ENCODE measurements at regions not wholly inside any gene's neighbourhood (a gene's known extent, or its start where the extent isn't known, plus 50 kb on each side); places are given as distances from the start of the nearest gene placed in this dataset.
"Not testable (repeated sequence)": the region's sequence is repeated elsewhere in the genome, so short reads cannot be mapped to it uniquely, and the experiment has no call there.

DNA sequence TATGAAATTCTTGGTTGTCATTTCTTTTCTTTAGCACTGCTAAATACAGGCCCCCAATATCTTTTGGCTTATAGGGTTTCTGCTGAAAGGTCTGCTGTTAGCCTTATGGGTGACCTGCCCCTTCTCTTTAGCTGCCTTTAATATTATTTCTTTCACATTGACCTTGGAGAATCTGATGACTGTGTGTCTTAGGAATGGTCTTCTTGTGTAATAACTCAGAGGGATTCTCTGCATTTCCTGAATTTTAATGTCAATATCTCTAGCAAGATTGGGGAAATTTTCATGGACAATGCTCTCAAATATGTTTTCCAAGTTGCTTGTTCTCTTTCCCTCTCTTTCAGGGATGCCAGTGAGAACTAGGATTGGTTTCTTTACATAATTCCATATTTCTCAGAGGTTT, 292.4 kb downstream of the SLC7A11 start:
- no peak for DNase-seq

- no peak for DNase-seq
Observed at GRCh38 chr4:137946453-137947174, 295.5 kb downstream of the SLC7A11 start.

- DNase-seq = not testable (repeated sequence)
Observed at GRCh38 chr4:137942815-137943214, 299.3 kb downstream of the SLC7A11 start.

DNA sequence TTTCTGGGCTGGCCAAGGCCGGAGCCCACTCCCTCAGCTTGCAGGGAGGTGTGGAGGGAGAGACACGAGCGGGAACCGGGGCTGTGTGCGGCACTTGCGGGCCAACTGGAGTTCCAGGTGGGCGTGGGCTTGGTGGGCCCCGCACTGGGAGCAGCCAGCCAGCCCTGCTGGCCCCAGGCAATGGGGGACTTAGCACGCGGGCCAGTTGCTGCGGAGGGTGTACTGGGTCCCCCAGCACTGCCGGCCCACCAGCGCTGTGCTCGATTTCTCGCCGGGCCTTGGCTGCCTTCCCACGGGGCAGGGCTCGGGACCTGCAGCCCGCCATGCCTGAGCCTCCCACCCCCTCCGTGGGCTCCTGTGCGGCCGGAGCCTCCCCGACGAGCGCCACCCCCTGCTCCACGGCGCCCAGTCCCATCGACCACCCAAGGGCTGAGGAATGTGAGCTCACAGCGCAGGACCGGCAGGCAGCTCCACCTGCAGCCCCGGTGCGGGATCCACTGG, 300.1 kb downstream of the SLC7A11 start:
- not testable (repeated sequence) for DNase-seq

DNA sequence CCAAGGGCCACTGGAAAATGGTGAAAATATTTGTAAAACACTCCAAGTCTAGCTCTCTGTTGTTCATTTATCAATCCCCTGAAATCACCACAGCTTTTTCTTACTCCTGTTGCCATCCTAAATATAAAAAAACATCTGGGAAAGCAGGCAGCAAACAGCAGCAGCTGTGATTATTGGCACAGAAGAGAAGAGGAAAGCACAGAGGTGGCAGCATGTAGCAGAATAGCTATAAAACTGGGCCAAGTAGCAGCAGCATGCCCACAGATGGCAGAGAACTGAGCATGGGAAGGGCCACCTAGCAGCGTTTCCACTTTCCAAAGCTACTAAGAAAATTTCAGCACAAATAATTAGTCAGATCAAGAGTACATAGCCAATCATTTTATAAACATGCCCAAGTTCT, 307.2 kb downstream of the SLC7A11 start:
- DNase-seq = no peak

GRCh38 chr4:137934046-137934445, 308.1 kb downstream of the SLC7A11 start:
- no peak for DNase-seq

DNA sequence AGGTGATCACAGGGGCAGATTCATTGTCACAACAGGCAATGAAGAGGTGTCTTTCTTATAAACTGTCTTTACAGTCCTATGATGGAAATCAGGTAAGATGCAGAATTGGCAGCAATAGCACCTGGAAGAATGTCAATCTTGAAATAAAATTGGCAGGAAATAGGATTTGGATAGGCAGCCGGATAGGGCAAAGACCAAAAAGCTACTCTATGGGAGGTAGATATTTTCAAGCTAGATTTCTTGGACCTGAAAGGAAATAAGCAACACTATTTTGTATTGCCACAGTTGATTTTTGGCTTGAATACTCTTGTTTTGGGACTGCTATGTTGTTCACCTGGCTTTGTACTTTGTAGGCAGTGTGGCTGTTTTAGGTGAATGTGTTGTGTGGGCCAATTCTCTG, 314.2 kb downstream of the SLC7A11 start:
- no peak for DNase-seq

GRCh38 chr4:137923494-137923893, 318.7 kb downstream of the SLC7A11 start:
- DNase-seq = no peak

GRCh38 chr4:137922721-137923120, 319.4 kb downstream of the SLC7A11 start:
- no peak for DNase-seq

- DNase-seq = peak; percentile 76
Observed at GRCh38 chr4:137909529-137910309, 332.4 kb downstream of the SLC7A11 start.

- no peak for DNase-seq
Observed at GRCh38 chr4:137905930-137906329, 336.2 kb downstream of the SLC7A11 start.

DNA sequence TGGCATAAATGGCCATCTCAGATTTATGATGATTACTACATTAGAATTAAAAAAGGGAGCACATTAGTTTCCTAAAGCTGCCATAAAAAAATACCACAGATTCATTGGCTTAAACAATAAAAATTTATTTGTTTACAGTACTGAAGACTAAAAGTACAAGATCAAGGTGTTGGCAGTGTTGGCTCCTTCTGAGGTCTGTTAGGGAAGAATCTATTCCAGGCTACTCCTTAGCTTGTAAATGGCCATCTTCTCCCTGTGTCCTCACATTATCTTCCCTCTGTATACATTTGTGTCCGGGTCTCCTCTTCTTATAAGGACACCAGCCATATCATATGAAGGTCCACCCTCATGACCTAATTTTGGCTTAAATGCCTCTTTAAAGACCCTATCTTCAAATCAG, 341.0 kb downstream of the SLC7A11 start:
- DNase-seq = no peak

DNA sequence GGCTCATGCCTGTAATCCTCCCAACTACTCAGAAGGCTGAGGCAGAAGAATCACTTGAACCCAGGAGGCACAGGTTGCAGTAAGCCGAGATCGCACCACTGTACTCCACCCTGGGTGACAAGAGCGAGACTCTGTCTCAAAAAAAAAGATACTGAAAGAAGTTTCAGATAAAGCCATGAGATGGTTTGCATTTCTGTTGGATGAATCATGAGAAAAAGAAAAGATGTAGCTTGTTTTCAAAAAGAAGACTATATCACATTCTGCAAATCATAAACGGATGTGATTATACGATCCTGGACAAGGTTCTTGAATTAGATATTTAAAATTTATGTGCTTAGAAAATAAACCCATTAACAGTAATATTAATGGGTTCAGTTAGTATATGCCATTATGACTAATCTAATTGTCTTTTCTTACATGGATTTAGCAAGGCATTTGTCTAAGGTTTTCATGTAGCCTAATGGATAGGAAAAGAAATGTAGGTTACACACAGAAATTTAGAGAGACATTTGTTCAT, 345.9 kb downstream of the SLC7A11 start:
- DNase-seq = no peak

DNA sequence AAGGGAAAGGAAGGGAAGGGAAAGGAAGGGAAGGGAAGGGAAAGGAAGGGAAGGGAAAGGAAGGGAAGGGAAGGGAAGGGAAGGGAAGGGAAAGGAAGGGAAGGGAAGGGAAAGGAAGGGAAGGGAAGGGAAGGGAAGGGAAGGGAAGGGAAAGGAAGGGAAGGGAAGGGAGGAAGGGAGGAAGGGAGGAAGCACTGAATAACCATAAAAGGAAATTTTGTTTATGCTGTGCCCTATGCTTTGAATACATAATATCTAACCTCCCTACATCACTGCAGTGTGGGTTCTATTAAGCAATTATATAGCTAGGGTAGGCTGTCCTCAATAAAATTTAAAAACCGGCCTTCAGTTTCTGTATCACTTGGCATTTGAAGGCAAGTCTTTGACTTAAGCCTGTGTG, 346.6 kb downstream of the SLC7A11 start:
- DNase-seq = not testable (repeated sequence)

GRCh38 chr4:137892134-137892533, 350.0 kb downstream of the SLC7A11 start:
- no peak for DNase-seq

DNA sequence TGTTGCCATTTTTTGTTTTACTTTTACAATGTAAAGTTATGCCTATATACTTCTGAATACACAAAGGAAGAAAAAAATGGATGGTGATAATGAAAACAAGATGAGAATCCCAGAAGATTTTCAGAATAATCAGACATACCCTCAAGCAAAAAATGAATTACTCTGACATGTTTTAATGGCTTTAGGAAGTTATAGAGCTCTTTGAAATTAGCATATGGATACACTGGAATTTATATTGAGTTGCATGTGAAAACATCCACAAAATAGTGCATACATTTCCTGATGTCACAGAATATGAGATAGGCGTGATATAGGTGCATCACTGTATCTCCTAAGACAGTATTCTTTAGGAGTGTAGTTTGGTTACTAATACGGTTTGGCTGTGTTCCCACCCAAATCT, 351.3 kb downstream of the SLC7A11 start:
- no peak for DNase-seq

- no peak for DNase-seq
Observed at GRCh38 chr4:137881641-137882040, 349.3 kb upstream of the PCDH18 start.

DNA sequence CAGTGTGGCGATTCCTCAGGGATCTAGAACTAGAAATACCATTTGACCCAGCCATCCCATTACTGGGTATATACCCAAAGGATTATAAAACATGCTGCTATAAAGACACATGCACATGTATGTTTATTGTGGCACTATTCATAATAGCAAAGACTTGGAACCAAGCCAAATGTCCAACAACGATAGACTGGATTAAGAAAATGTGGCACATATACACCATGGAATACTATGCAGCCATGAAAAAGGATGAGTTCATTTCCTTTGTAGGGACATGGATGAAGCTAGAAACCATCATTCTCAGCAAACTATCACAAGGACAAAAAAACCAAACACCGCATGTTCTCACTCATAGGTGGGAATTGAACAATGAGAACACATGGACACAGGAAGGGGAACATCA, 335.8 kb upstream of the PCDH18 start:
- not testable (repeated sequence) for DNase-seq

DNA sequence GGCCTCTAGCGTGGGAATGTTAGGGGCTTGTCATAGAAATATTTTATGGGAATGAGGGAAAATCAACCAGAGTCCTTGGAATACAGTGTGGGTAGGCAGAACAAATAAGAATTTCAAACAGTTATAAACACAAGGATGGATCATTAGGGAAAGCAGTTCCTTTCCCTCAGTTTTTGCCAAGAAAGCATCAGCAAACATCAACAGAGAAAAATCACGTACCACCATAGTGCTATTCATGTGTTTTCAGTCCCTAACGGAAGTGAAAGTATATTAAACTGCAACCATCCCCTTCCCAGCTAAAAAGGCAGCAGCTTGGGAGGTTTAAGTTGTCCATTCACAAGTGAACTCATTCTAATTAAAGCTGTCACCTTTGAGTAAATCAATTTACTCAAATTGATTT, 334.4 kb upstream of the PCDH18 start:
- DNase-seq = no peak

DNA sequence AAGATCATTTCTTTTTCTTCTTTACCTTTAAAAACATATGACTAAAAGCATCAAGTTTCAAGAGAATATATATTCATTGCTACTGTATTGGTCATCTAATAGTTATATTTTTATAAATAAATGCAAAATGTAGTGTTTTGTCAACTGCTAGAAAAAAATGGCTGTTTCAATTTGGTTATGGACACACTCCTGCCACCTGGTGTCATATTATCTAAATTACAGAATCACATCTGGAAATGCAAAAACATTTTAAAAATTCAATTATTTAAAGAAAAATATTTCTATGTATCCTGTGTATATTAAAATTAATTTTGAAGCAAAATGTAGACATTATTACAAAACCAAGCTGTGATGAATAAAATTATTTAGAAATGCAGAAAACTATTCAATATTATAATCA, 329.4 kb upstream of the PCDH18 start:
- no peak for DNase-seq

GRCh38 chr4:137853424-137853823, 321.1 kb upstream of the PCDH18 start:
- no peak for DNase-seq

DNA sequence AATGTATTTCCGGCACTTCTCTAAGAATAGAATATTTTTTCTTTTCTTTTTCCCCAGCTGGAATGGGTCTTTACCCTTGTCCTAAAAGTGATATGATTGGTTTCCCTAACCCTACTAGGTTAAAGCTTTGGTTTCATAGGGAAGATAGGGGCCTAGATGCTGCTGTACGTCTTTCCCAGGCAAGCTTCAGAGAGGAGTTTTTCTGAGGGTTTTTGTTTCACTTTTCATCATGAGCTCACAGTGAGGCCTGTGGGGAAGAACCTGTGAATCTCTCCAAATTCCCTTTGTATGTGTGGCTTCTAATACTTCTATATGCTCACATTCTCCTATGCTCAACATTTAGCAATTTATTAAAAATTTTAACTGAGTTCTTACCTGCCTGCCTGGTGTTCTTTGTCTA, 320.0 kb upstream of the PCDH18 start:
- DNase-seq = no peak

- DNase-seq = no peak
Observed at GRCh38 chr4:137851435-137851834, 319.1 kb upstream of the PCDH18 start.

DNA sequence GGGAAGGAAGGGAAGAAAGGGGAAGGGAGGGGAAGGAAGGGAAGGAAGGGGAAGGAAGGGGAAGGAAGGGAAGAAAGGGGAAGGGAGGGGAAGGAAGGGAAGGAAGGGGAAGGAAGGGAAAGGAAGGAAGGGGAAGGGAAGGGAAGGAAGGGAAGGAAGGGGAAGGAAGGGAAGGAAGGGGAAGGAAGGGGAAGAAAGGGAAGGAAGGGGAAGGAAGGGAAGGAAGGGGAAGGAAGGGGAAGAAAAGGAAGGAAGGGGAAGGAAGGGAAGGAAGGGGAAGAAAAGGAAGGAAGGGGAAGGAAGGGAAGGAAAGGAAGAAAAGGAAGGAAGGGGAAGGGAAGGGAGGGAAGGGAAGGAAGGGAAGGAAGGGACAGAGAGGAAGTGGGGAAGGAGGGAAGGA, 295.7 kb upstream of the PCDH18 start:
- not testable (repeated sequence) for DNase-seq

Measured in COR-L47 (cell line).